Hypothalamus (tissue), 51 donors: ENCODE measurements at regions not wholly inside any gene's neighbourhood (a gene's known extent, or its start where the extent isn't known, plus 50 kb on each side); places are given as distances from the start of the nearest gene placed in this dataset.
"Not testable (repeated sequence)": the region's sequence is repeated elsewhere in the genome, so short reads cannot be mapped to it uniquely, and the experiment has no call there.

Source experiments
- DNase-seq, 51 donors: peaks; one replicate each; lab custom pipeline; 2025; lab: John Stamatoyannopoulos, UW

DNA sequence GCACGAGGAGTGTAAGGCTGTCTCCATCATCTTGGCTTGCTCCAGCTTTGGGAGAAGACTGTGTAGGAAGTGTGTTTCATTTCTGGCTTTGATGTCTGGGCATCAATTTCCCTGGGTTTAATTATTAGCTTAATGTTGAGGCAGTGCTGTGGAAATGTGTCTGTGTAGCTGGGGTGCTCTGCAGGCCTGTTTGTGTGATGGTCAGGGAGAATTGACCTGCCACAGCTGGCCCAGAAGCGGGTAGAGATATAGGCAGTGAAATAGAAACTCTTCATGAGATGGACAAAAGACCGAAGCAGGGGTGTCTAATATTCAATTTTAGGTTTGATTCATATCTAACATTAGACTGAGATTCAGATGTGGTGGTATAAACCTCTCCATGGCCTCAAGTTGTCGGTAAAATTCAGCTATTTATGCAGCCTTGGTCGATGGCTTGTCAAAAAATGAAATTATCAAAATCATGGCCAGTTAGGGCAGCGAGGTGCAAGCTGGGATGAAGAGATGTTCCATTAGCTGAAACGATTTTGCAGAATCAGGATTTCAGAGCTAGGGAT is 95.3 kb upstream of the SNX9 start:
- DNase-seq: no peak

DNA sequence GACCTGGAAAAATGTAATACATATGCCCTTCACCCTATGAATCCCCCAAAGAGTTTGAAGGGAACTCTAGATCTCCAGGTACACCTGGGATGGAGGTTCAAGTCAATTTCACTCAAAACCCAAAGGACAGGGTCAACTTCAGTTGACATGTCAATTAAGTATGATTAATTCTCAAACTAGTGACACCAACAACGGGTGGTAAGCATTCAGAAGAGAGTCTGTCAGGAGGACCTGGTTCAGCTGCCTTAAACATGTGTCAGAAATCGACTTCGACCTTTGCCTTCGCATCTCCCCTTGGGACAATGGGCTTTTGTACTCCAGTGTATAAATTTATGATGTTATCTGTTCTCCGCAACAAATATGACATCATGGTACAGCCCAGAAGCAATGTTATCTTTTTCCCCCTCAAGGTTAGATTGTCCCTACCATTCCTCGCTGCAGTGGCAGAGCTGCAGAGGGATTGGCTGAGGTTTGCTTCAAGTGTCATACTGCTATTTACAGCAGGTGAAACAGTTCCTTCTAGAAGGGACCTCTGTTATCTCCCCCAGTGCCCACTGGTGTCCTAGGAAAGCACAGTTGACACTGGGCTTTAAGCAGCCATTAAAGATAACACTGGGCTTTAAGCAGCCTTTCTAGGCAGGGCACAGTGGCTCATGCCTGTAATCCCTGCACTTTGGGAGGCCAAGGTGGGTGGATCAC is 94.7 kb upstream of the SNX9 start:
- DNase-seq: no peak

DNA sequence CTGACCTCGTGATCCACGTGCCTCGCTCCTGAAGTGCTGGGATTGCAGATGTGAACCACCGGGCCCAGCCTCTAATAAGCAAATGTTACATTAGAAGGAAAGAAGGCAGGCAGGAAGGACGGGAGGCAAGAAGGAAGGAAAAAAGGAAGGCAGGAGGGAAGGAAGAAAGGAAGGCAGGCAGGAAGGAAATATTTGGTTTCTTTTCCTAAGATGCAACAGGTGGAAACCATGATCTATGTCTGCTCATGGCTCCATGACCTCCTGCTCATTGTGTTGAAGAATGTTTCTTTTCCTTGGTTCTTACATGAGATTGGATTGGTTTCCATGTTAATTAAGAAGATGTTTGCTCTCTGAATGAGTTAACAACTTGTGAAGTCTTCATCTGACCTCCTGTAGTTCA is 91.8 kb upstream of the SNX9 start:
- no peak for DNase-seq

DNA sequence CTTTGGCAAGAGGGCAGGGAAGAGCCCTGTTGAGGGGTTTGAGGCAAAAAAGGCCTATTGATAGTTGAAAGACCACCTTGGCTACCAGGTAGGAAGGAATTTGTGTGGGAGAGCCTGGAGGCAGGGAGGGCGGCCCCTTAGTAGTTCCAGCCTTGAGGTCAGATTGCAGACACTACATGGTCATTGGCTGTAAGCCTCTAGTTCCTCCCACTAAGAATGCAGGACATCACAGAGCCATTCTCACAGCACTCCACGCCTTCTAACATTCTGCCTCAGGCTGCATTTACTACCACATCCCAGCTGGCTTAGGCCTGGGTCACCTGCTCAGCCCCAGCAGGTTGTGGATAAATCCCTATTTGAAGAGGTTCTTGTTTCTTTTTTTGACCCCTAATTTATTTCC is 91.0 kb upstream of the SNX9 start:
- DNase-seq: no peak

DNA sequence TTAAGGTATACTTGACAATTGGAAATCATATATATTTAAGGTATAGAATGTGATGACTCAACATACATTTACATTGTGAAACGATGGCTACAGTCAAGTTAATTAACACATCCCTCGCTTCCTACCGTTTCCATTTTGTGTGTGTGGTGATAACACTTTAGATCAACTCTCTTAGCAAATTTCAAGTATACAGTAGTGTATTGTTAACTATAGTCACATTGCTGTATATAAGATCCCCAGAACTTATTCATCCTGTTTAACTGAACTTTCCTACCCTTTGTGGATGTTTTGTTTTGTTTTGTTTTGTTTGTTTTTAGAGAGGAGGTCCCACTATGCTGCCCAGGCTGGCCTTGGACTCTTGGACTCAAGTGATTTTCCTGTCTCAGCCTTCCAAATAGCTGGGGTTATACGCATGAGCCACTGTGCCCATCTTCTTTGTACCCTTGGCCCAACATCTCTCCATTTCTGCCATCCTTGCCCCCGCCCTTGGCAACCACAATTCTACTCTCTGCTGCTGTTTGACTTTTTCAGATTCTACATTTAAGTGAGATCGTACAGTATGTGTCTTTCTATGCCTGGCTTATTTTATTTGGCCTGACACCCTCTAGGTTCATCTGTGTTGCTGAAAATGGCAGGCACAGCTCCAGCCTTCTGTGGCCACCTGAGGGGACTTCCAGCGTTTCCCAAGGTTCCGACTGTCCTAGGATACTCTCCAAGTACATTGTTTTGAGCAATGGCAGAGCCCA is 90.5 kb upstream of the SNX9 start:
- DNase-seq: no peak

DNA sequence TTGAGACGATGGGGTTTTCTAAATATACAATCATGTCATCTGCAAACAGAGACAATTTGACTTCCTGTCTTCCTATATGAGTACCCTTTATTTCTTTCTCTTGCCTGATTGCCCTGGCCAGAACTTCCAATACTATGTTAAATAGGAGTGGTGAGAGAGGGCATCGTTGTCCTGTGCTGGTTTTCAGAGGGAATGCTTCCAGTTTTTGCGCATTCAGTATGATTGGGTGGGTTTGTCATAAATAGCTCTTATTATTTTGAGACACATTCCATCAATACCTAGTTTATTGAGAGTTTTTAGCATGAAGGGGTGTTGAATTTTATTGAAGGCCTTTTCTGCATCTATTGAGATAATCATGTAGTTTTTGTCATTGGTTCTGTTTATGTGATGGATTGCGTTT is 86.5 kb upstream of the SNX9 start:
- DNase-seq: not testable (repeated sequence)

DNA sequence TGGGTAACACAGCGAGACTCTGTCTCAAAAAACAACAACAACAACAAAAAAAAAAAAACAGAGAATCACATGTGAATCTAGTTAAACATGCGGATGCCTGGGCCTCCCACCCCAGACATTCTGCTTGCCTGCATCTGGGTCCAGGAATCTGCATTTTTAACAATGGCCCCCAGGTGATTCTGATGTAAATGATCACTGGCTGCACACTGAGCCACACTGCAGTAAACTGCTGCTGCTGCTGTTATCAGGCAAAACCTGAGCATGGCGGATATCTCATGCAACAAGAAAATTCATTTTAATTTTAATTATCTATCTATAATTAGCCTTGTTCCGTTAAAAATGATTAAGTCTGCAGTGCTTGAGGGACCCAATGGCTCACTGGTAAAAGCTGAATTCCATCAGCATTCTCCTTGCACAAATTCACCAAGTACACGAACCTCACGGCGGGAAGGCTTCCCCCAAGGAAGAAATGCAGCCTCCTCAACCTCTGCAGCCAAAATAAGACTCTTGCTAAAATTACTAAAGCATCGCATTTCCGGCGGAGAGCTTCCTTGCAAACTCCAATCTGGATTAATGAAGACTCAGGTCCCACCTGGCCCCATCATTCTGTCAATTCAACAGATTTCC is 81.6 kb upstream of the SNX9 start:
- DNase-seq: no peak

DNA sequence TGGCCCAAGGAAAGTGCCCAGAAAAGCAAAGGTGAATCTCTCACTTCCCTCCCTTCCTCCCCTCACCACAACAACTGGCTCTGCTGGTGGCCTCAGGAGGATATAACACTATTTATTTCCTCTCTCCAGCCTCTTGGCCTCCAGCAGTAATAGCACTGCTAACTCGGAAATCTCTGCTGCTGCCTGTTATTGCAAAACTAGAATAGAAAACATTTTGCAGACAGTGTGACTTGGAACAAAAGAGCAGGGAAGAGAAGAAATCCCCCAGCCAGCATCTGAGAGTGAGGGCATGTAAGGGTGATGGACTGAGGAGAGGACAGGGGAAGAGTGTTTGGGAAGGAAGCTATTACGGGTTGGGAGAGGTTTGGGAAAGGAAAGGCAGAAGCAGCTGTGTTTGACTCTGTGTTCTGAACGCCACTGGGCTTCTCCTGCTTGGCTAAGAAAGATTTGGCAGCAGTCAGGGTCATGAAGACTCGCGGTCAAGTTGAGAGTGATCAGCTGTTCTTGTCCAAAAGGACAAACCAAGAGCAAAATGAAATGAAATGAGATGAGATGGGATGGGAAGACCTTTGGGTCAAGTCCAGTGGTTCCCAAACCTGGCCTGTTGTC is 81.0 kb upstream of the SNX9 start:
- no peak for DNase-seq

DNA sequence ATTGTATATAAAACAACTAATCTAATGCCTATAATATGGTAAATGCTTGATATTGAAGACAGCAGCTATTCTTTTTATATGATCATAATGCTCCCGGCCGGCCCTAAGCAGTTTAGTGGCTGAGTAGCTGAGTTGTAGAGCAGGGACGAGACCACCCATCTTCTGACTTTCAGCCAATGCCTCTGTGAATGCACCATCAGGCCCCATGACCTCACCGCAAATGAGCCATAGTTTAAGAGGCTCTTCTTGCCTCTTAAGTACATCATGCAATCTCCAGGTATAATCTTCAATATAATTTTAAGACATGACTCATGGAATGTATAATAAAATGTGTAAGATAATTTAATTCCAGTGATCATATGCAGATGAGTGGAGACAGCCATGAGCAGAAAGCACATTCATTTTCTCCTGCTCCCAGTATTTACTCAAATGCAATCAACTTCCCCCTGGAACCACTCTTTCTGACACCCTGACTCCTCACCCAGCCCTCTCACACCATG is 78.9 kb upstream of the SNX9 start:
- DNase-seq: no peak

DNA sequence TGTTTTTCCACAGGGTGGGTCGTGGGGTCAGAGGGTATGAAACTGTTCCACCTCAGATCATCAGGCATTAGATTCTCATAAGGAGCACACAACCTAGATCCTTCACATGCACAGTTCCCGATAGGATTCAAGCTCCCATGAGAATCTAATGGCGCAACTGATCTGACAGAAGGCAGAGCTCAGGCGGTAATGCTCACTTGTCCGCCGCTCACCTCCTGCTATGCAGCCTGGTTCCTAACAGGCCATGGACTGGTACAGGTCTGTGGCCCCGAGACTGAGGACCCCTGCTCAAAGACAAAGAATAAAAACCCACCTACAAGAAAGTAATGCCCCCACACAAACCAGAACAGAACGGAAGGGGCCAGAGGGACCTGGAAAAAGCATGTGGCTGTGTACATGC is 76.1 kb upstream of the SNX9 start:
- DNase-seq: no peak

DNA sequence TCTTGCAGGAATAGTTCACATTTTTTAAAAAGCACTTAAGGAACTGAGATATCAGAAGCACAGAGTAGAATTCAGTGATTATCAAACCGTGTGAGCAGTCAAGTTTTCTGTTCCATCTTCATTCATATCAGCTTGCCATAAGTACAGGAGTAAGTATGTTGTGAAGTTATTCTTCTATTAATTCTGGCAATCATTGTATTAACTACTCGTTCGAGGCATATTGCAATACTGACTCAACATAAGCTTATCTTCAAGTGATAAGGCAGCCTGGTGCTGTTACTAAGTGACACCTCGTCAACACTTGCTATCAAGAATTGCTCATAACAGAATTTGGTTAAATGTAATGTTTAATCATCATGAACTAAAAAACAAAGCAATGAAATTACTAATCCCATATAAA is 75.7 kb upstream of the SNX9 start:
- no peak for DNase-seq

DNA sequence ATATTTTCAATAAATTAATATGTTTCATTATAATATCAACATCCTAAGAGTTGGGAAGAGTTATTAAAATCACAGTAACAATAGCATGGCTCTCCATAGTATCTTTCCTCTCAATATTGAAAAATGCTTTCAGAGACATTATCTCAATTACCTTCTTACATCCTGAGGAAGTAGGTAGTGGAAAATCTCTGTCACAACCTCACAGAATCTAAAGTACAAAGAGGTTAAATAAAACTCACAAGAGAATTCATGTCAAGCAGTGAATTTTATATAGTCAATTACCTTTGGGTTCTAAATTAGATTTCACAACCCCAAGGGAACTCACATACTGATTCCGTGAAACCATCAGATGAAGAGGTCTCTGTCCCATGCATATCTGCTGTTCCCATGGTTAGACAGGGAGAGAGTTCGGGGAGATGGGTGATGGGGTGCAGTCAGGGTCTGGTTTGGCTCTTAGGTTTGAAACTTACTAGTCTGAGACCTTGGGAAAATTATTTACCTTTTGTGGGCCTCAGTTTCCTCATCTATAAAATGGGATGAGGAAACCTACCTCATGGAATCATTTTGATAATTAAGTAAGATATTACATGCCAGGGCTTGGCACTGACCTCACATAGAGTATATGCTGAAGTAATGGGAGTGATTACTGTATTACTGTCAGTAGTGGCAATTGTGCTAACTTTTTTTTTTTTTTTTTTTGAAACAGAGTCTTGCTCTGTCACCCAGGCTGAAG is 74.0 kb upstream of the SNX9 start:
- DNase-seq: no peak

DNA sequence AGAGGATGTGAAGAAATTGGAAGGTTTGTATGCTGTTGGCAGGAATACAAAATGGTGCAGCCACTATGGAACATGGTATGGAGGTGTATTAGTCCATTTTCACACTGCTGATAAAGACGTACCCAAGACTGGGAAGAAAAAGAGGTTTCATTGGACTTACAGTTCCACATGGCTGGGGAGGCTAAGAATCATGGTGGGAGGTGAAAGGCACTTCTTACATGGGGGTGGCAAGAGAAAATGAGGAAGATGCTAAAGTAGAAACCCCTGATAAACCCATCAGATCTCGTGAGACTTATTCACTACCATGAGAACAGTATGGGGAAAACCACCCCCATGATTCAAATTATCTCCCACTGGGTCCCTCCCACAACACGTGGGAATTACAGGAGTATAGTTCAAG is 72.1 kb upstream of the SNX9 start:
- not testable (repeated sequence) for DNase-seq

DNA sequence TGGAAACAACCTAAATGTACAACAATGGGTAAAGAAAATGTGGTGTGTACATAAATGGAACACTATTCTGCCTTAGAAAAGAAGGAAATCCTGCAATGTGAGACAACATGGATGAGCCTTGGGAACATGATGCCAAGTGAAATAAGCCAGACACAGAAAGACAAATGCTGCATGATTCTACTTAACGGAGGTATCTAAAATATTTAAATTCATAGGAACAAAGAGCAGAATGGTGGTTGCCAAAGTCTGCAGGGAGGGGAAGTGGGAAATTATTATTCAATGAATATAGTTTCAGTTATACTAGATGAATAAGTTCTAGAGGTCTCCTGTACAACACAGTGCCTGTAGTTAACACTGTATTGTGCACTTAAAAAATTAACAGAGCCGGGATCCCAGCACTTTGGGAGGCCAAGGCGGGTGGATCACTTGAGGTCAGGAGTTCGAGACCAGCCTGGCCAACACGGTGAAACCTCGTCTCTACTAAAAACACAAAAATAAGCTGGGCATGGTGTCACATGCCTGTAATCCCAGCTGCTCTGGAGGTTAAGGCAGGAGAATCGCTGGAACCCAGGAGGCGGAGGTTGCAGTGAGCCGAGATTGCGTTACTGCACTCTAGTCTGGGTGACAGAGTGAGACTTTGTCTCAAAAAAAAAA is 71.4 kb upstream of the SNX9 start:
- no peak for DNase-seq

DNA sequence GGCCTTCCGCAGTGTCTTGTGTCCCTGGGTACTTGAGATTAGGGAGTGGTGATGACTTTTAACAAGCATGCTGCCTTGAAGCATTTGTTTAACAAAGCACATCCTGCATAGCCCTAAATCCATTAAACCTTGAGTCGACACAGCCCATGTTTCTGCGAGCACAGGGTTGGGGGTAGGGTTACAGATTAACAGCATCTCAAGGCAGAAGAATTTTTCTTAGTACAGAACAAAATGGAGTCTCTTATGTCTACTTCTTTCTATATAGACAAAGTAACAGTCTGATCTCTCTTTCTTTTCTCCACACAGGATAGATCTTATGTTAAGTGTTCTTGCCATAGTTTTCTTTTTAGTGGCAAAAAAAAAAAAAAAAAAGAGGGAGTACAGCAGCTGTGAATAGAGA is 70.2 kb upstream of the SNX9 start:
- not testable (repeated sequence) for DNase-seq

DNA sequence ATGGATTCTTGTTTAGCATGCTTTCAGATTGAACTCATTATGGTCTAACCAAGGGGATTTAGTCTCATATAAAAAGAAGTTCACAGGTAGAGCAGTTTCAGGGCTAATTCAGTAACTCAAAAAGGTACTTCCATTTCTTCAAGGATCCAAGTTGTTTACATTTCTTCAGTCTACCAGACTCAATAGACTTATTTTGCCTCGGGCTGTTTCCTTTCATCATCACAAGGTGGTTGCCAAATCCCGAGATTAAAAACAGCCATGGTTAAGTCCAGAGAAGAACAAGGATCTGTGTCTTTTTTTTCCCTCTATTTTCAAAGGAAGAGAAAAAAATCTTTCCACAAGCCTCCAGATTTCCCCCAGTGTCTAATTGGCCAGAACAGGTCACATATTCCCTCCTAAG is 69.8 kb upstream of the SNX9 start:
- no peak for DNase-seq

DNA sequence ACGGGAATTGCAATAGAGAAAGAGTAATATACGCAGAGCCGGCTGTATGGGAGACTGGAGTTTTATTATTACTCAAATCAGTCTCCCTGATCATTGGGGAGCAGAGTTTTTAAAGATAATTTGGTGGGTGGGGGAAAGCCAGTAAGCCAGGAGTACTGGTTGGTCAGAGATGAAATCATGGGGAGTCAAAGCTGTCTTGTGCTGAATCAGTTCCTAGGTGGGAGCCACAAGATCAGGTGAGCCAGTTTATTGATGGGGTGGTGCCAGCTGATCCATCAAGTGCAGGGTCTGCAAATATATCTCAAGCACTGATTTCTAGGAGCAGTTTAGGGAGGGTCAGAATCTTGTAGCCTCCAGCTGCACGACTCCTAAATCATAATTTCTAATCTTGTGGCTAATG is 69.2 kb upstream of the SNX9 start:
- not testable (repeated sequence) for DNase-seq

DNA sequence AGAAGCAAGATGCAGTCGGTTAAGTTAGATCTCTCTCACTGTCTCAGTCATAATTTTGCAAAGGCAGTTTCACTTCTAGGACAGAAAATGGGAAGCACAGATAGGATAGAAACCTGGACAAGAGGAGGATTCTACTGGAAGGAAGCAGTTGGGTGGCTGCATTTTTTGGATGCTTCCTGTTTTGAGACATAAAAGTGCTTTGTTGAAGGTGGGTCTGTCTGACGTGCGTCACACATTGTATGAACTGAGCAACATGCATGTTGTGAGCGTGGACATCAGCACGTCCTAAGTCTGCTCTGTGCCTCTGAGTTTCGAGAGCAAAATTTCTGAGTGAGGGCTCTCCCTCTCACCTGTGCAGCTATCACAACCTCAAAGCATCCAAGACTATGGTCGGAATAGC is 68.7 kb upstream of the SNX9 start:
- DNase-seq: no peak

DNA sequence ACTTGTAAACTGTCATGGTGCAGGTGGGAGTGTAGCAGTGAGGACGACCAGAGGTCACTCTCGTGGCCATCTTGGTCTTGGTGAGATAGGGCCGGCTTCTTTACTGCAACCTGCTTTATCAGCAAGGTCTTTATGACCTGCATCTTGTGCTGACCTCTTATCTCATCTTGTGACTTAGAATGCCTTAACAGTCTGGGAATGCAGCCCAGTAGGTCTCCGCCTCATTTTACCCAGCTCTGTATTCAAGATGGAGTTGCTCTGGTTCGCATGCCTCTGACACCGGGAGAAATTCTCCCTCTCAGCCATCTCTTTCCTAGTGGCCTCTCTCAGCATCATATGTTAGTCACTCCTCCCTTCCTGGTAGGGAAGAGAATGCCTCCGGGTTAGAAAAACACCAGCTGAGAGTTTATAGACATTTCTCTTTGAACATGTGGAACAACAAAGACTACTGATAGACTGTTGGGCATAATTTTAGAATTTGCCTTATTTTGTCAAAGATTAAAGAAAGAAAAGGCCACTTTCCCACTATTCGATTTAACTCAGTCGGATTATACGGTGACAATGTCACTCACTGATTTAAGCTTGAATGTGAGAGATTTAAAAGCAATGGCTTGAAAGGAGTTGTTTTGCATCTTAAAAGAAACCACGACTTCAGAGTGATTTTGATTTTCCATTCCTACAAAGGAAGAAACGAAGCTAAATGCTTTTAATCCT is 67.9 kb upstream of the SNX9 start:
- DNase-seq: no peak
